NCI-H128 (cell line): ENCODE measurements at regions not wholly inside any gene's neighbourhood (a gene's known extent, or its start where the extent isn't known, plus 50 kb on each side); places are given as distances from the start of the nearest gene placed in this dataset.
"Not testable (repeated sequence)": the region's sequence is repeated elsewhere in the genome, so short reads cannot be mapped to it uniquely, and the experiment has no call there.

ENCODE experiments used
- DNase-seq: peaks from one replicate; lab custom pipeline; 2025; ENCODE audit not compliant: unreplicated experiment; lab: John Stamatoyannopoulos, UW

- DNase-seq, result no peak
Measured at GRCh38 chr16:49003022-49003421, 278.6 kb downstream of the CBLN1 start.

GRCh38 chr16:49000594-49000993 lies 281.0 kb downstream of the CBLN1 start:
- no peak for DNase-seq

DNA sequence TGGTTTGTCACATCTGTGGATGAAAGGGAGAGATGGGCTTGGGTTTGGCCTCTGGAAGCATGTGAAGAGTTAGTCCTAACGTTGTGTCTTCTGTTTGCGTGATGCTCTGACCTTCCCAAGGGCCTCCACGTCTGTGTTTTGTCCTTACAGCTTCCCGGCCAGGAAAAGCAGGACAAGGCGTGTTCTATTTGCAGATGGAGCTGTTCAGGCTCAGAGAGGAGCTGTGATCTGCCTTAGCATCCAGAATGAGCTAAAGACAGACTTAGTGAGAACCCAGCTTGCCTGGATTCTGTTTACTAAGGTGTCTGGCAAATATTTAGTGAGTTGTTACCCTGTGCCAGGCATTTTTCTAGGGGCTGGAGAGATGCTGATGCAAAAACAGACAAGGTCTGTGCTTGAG lies 282.1 kb downstream of the CBLN1 start:
- DNase-seq, result no peak

GRCh38 chr16:48999044-48999443 lies 282.6 kb downstream of the CBLN1 start:
- DNase-seq, result no peak

- no peak for DNase-seq
Measured at GRCh38 chr16:48997946-48998345, 283.7 kb downstream of the CBLN1 start.

DNA sequence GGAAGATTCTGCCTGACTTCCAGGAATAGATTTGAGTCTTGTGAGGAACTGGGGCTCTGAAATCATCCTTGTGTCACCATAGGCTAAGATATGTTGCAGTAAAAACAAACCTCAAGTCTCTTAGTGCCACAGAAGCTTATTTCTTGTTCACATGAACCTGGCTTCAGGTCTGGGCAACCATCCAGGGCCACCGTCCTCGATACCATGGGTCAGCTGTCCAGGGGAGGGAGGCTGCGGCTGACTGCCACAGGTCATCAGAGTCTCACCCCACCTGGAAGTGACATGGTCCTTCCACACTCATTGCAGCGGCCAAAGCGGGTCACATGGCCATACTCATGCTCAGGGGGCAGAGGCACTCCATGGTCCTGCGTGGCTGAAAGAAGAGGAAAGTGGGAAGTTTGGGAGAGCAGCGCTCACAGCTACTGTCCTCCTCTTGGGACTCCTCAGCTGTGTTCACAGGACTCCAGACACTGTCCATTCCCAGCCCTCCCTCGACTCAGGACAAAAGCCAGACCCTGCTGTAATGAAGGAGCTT lies 284.5 kb downstream of the CBLN1 start:
- DNase-seq, result no peak

DNA sequence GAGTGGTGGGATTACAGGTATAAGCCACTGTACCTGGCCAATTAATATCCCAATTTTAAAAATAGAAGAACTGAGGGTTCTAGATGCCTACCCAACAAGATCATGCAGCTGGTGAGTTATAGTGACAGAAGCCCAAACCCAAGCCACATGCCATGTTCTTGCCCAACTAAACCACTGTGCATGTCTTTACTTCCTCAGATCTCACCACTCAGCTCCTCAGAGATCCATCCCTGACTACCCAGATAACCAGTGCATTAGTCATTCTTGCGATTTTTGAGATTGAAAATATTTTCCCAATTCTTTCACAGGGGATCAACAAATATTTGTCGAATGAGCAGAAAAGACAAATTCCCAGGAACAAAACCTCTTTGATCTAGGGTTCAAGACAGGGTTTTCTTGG lies 303.1 kb downstream of the CBLN1 start:
- DNase-seq, result no peak

GRCh38 chr16:48972236-48972635 lies 309.4 kb downstream of the CBLN1 start:
- DNase-seq, result no peak

- DNase-seq, result no peak
Measured at GRCh38 chr16:48971571-48972077, 310.0 kb downstream of the CBLN1 start.

DNA sequence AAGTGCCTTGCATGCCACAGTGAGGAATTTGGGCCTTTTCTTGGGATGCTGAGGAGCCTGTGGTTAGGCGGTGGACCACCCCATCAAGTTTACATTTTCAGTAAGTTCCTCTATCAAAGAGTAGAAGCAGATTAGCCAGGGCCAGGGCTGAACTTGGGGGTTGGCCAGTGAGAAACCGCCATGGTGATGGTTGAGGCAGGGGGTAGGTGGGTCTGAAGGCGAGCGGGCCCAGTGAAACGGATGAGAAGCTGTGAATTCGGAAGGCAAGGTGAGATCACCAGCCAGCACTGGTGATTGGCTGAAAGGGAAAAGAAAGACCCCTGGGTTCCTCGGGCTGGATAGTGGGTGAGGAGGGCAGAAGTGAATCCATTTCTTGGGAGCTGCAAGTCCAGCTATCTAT lies 311.4 kb downstream of the CBLN1 start:
- no peak for DNase-seq

DNA sequence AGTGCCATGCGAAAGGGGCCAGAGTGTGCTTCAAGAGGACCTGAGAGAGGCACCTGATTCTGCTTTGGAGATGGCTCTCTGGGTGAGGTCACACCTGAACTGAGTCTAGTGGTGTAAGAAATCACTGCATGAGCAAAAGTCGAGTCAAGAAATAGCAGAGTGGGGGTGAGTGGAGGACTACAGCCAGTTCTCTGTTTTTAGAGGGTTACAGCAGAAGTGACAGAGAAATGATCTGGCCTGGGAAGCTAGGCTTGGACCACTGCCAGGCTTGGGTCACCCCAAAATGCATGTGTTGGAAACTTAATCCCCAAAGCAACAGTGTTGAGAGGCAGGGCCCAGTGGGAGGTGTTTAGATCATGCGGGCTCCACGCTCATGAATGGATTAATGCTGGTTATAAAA lies 312.0 kb downstream of the CBLN1 start:
- DNase-seq, result peak; percentile 14

GRCh38 chr16:48965386-48965785 lies 316.3 kb downstream of the CBLN1 start:
- DNase-seq, result peak; percentile 59

DNA sequence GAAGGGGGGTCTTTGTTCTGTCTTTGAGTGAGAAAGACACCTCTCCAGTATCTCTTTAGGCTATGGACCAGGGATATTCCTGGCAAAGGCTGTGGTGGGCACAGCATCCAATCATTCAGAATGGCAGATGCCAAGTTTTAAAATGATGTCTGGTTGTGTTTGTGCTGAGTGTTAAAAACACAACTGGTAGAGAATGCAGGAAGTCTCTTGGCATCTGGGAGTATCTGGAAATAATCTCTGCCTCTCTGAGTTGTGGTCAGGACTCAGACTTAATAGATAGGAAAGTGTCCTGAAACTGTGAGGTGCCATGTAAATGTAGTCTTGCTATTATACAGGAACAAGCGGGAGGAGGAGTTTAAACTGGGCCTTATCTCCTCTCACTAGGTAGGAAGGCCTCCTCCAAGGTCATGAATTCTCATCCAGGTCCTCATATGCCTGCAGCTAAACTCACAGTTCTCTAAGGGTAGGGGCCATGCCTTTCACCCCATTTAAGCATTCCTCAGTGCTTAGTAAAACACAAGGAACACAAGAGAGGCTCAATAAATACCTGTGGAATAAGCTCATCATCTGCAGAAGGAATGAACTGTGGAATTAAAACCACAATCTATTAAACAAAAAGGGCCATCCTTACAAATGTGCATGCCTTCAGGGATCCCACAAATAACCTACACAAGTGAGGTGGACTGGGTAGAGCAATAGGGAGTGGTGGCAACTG lies 317.6 kb downstream of the CBLN1 start:
- no peak for DNase-seq

DNA sequence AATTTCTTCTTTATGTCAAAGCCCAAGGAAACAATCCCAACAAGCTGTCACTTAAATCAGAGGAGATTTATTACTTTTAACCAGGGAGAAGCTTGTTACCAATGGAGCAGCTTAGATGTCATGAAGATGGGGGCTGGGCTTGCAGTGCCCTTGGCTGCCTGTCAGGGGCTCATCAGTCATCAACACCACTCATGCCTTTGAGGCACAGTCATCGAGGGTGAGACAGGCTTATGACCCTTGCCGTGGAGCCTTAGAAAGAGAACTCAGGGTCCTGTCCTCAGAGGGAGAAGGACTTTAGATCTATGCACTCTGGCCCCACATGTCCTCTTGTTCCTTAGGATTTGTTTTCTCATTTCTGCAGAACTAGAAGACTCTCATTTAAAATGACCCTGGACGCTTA lies 318.3 kb downstream of the CBLN1 start:
- no peak for DNase-seq

- no peak for DNase-seq
Measured at GRCh38 chr16:48961546-48961945, 320.1 kb downstream of the CBLN1 start.

DNA sequence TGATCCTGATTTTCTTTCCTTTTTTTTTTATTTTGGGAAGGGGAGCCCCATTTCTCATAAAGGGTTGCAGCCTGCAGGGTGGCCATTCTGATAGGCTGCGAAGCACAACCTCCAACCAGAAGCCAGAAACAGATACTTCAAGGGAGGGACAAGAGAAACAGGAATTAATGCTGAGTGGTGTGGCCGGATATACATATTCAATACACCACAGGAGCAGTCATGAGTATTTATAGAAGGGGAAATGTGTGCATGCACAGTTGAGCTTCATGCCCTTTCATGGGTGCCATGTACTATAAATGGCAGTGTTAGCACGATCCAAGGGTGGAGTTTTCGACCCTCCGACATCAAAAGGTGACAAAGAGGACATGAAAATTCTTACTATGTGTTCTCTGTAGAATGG lies 320.8 kb downstream of the CBLN1 start:
- no peak for DNase-seq

GRCh38 chr16:48959747-48960146 lies 321.9 kb downstream of the CBLN1 start:
- no peak for DNase-seq

DNA sequence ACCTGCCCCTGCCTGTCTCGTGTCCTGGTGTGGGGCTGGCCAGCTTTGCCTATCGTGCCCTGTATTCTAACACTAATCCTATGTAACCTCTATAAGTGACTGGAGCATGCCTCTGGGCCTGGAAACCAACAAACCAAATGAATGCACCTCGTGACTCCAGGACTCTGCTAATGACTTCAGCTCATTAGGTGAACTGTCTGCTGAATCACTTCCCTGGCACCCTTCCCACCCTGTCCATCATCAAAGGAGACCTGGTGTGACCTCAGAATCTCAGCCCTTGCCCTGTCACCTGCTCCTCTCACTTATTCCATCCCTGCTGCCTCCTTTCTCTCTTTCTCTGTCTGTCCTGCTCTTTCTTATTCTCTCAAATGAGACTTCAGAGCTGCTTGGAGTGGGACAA lies 322.4 kb downstream of the CBLN1 start:
- DNase-seq, result no peak

GRCh38 chr16:48958681-48959080 lies 323.0 kb downstream of the CBLN1 start:
- no peak for DNase-seq

DNA sequence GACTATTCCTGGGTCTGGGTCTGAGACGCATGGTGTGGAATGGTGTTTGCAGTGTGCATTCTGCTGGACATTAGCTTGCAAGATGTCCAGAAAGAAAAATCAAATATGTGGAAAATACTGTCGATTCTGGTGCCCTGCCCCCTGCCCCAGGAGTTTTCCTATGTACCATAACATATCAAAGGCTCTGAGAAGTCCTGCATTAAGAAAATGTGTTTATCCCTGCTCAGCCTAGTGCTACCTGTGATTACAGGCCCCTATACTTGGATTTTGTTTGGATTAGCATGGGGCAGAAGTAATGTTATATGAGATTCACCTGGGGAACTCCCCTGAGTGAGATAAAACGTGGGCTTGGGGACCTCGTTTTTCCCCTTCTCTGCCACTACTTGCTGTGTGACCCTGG lies 325.0 kb downstream of the CBLN1 start:
- no peak for DNase-seq

- no peak for DNase-seq
Measured at GRCh38 chr16:48955837-48956236, 325.8 kb downstream of the CBLN1 start.

- DNase-seq, result not testable (repeated sequence)
Measured at GRCh38 chr16:48951621-48952125, 330.0 kb downstream of the CBLN1 start.

GRCh38 chr16:48950184-48950583 lies 331.5 kb downstream of the CBLN1 start:
- DNase-seq, result no peak
